DMS153 treated with DMSO at 0.1 percent for 48 hours (cell line): ENCODE measurements at regions not wholly inside any gene's neighbourhood (a gene's known extent, or its start where the extent isn't known, plus 50 kb on each side); places are given as distances from the start of the nearest gene placed in this dataset.
"Not testable (repeated sequence)": the region's sequence is repeated elsewhere in the genome, so short reads cannot be mapped to it uniquely, and the experiment has no call there.

ENCODE experiments used
- DNase-seq: peaks from one replicate; lab custom pipeline; 2025; ENCODE audit not compliant: unreplicated experiment; lab: John Stamatoyannopoulos, UW

GRCh38 chr1:80624682-80625081 lies 1176.1 kb upstream of the ADGRL2 start:
- no peak for DNase-seq

- DNase-seq, result no peak
Measured at GRCh38 chr1:80607064-80607463, 1193.7 kb upstream of the ADGRL2 start.

- no peak for DNase-seq
Measured at GRCh38 chr1:80594013-80594412, 1206.7 kb upstream of the ADGRL2 start.

GRCh38 chr1:80593197-80593596 lies 1207.5 kb upstream of the ADGRL2 start:
- DNase-seq, result no peak

- DNase-seq, result no peak
Measured at GRCh38 chr1:80582980-80583379, 1217.8 kb upstream of the ADGRL2 start.

- no peak for DNase-seq
Measured at GRCh38 chr1:80579055-80579454, 1221.7 kb upstream of the ADGRL2 start.

GRCh38 chr1:80566867-80567266 lies 1233.9 kb upstream of the ADGRL2 start:
- DNase-seq, result no peak

GRCh38 chr1:80566123-80566522 lies 1234.6 kb upstream of the ADGRL2 start:
- no peak for DNase-seq

GRCh38 chr1:80565406-80565805 lies 1235.3 kb upstream of the ADGRL2 start:
- no peak for DNase-seq

GRCh38 chr1:80542231-80542630 lies 1258.5 kb upstream of the ADGRL2 start:
- DNase-seq, result no peak

GRCh38 chr1:80540596-80540995 lies 1260.1 kb upstream of the ADGRL2 start:
- DNase-seq, result no peak

- DNase-seq, result no peak
Measured at GRCh38 chr1:80540149-80540548, 1260.6 kb upstream of the ADGRL2 start.

- DNase-seq, result not testable (repeated sequence)
Measured at GRCh38 chr1:80539298-80539697, 1261.4 kb upstream of the ADGRL2 start.

- no peak for DNase-seq
Measured at GRCh38 chr1:80536461-80536860, 1264.3 kb upstream of the ADGRL2 start.

- no peak for DNase-seq
Measured at GRCh38 chr1:80535466-80535865, 1265.3 kb upstream of the ADGRL2 start.

- DNase-seq, result no peak
Measured at GRCh38 chr1:80534606-80535360, 1266.0 kb upstream of the ADGRL2 start.

GRCh38 chr1:80533775-80534334 lies 1266.9 kb upstream of the ADGRL2 start:
- no peak for DNase-seq

- no peak for DNase-seq
Measured at GRCh38 chr1:80533093-80533492, 1267.6 kb upstream of the ADGRL2 start.

- no peak for DNase-seq
Measured at GRCh38 chr1:80531182-80531581, 1269.6 kb upstream of the ADGRL2 start.

- DNase-seq, result no peak
Measured at GRCh38 chr1:80529546-80529945, 1271.2 kb upstream of the ADGRL2 start.

GRCh38 chr1:80523861-80524260 lies 1276.9 kb upstream of the ADGRL2 start:
- no peak for DNase-seq

- not testable (repeated sequence) for DNase-seq
Measured at GRCh38 chr1:80523071-80523470, 1277.7 kb upstream of the ADGRL2 start.

- no peak for DNase-seq
Measured at GRCh38 chr1:80520949-80521348, 1279.8 kb upstream of the ADGRL2 start.
